ENCODE measurements at regions not wholly inside any gene's neighbourhood (a gene's known extent, or its start where the extent isn't known, plus 50 kb on each side); places are given as distances from the start of the nearest gene placed in this dataset.

GRCh38 chr1:30599721-30600120 is 123.7 kb downstream of the MATN1 start:
- no peak for DNase-seq (ENCODE audit: low read depth)
- TF ChIP-seq CTCF (IDR thresholded peaks at IDR 0.05; ENCODE audit: low read depth, low read length): no peak
- no peak for TF ChIP-seq MYC (IDR thresholded peaks at IDR 0.05; ENCODE audit: low read depth, low read length)
- TF ChIP-seq POLR2A (IDR thresholded peaks at IDR 0.05; ENCODE audit: extremely low read depth, insufficient read length): no peak
- TF ChIP-seq MAX (IDR thresholded peaks at IDR 0.05; ENCODE audit: low read depth, low read length): no peak

GRCh38 chr1:30598571-30599114 is 124.7 kb downstream of the MATN1 start:
- no peak for DNase-seq (ENCODE audit: low read depth)
- H3K4me3 ChIP-seq (ENCODE audit: low read depth, low read length): no peak overlapping the region
- TF ChIP-seq POLR2A (IDR thresholded peaks at IDR 0.05; ENCODE audit: extremely low read depth, insufficient read length): no peak
- TF ChIP-seq MYC (IDR thresholded peaks at IDR 0.05; ENCODE audit: low read depth, low read length): no peak
- TF ChIP-seq CTCF (IDR thresholded peaks at IDR 0.05; ENCODE audit: low read depth, low read length): no peak
- no peak for TF ChIP-seq MAX (IDR thresholded peaks at IDR 0.05; ENCODE audit: low read depth, low read length)

More at GRCh38 chr1:30599721-30600120, 123.7 kb downstream of the MATN1 start:
- no peak overlapping the region for H3K4me3 ChIP-seq (ENCODE audit: low read depth, low read length)

GRCh38 chr1:30597711-30598110 is 125.7 kb downstream of the MATN1 start:
- DNase-seq (ENCODE audit: low read depth): no peak
- no peak overlapping the region for H3K4me3 ChIP-seq (ENCODE audit: low read depth, low read length)
- TF ChIP-seq MYC (IDR thresholded peaks at IDR 0.05; ENCODE audit: low read depth, low read length): no peak
- TF ChIP-seq MAX (IDR thresholded peaks at IDR 0.05; ENCODE audit: low read depth, low read length): no peak
- no peak for TF ChIP-seq CTCF (IDR thresholded peaks at IDR 0.05; ENCODE audit: low read depth, low read length)
- no peak for TF ChIP-seq POLR2A (IDR thresholded peaks at IDR 0.05; ENCODE audit: extremely low read depth, insufficient read length)

- no peak for DNase-seq (ENCODE audit: low read depth)
Observed at GRCh38 chr1:30596891-30597290, 126.5 kb downstream of the MATN1 start.

GRCh38 chr1:30596470-30596869 is 126.9 kb downstream of the MATN1 start:
- DNase-seq (ENCODE audit: low read depth): no peak
- no peak overlapping the region for H3K4me3 ChIP-seq (ENCODE audit: low read depth, low read length)
- TF ChIP-seq MAX (IDR thresholded peaks at IDR 0.05; ENCODE audit: low read depth, low read length) (no peak), MYC (IDR thresholded peaks at IDR 0.05; ENCODE audit: low read depth, low read length) (no peak), POLR2A (IDR thresholded peaks at IDR 0.05; ENCODE audit: extremely low read depth, insufficient read length) (no peak), CTCF (IDR thresholded peaks at IDR 0.05; ENCODE audit: low read depth, low read length) (no peak)

More at GRCh38 chr1:30596891-30597290, 126.5 kb downstream of the MATN1 start:
- TF ChIP-seq MYC (IDR thresholded peaks at IDR 0.05; ENCODE audit: low read depth, low read length): no peak
- no peak for TF ChIP-seq CTCF (IDR thresholded peaks at IDR 0.05; ENCODE audit: low read depth, low read length)
- no peak for TF ChIP-seq POLR2A (IDR thresholded peaks at IDR 0.05; ENCODE audit: extremely low read depth, insufficient read length)
- TF ChIP-seq MAX (IDR thresholded peaks at IDR 0.05; ENCODE audit: low read depth, low read length): no peak
- no peak overlapping the region for H3K4me3 ChIP-seq (ENCODE audit: low read depth, low read length)

Data from NB4 (cell line).